Coronary artery (tissue), 2 donors: ENCODE measurements at regions not wholly inside any gene's neighbourhood (a gene's known extent, or its start where the extent isn't known, plus 50 kb on each side); places are given as distances from the start of the nearest gene placed in this dataset.

Experiments
- DNase-seq: peaks from one replicate; pipeline ENCODE4 v3.0.0-alpha.2; 2017; ENCODE audit warnings: low spot score
- H3K27ac ChIP-seq, 2 donors: fragments of 200-600 bp; sonication (generic); one replicate each; pipeline ENCODE4 v1.5.1; 2016 to 2019
- H3K4me3 ChIP-seq: fragments of 200-600 bp; sonication (generic); 2 replicates; pipeline ENCODE4 v1.5.1; 2016; ENCODE audit warnings: mild to moderate bottlenecking, moderate library complexity
- CTCF ChIP-seq: fragments of 200-600 bp; sonication (generic); IDR thresholded peaks from one replicate; pipeline ENCODE4 v1.5.1; 2019; ENCODE audit warnings: antibody characterized with exemption

GRCh38 chr13:76737526-76737925 lies 148.7 kb downstream of the KCTD12 start:
- no peak overlapping the region for H3K27ac ChIP-seq
- no peak for TF ChIP-seq CTCF
- no peak for DNase-seq
- no peak overlapping the region for H3K4me3 ChIP-seq

GRCh38 chr13:76735641-76736040 lies 150.6 kb downstream of the KCTD12 start:
- Histone ChIP-seq H3K4me3 (no peak overlapping the region), H3K27ac (no peak overlapping the region)
- TF ChIP-seq CTCF = no peak
- DNase-seq = no peak

GRCh38 chr13:76733671-76734070 lies 152.5 kb downstream of the KCTD12 start:
- Histone ChIP-seq H3K4me3 (no peak overlapping the region), H3K27ac (no peak overlapping the region)
- no peak for DNase-seq
- no peak for TF ChIP-seq CTCF

GRCh38 chr13:76732367-76732766 lies 153.8 kb downstream of the KCTD12 start:
- Histone ChIP-seq H3K4me3 (no peak overlapping the region), H3K27ac (no peak overlapping the region)
- no peak for TF ChIP-seq CTCF
- no peak for DNase-seq

- no peak for DNase-seq
- TF ChIP-seq CTCF = no peak
- Histone ChIP-seq H3K27ac (no peak overlapping the region), H3K4me3 (no peak overlapping the region)
Observed at GRCh38 chr13:76730220-76730619, 156.0 kb downstream of the KCTD12 start.

- no peak for DNase-seq
- TF ChIP-seq CTCF = no peak
- no peak overlapping the region for H3K4me3 ChIP-seq
- no peak overlapping the region for H3K27ac ChIP-seq
Observed at GRCh38 chr13:76729691-76730090, 156.5 kb downstream of the KCTD12 start.

GRCh38 chr13:76725896-76726295 lies 160.3 kb downstream of the KCTD12 start:
- DNase-seq = no peak
- Histone ChIP-seq H3K4me3 (no peak overlapping the region), H3K27ac (no peak overlapping the region)
- TF ChIP-seq CTCF = no peak
